WTC11 (cell line): ENCODE measurements at regions not wholly inside any gene's neighbourhood (a gene's known extent, or its start where the extent isn't known, plus 50 kb on each side); places are given as distances from the start of the nearest gene placed in this dataset.

Source experiments
- ATAC-seq: fragments of 200-7000 bp; cut with Tn5 transposase; 2 replicates; pipeline ENCODE4 v1.10.0; 2021; ENCODE audit warnings: mild to moderate bottlenecking, moderate library complexity
- CTCF ChIA-PET: fragments of 300-600 bp; sonication (Branson Sonifier 250); formaldehyde crosslinking; loops from one replicate; lab custom pipeline; 2021; ENCODE audit warnings: antibody characterized with exemption; lab: Charles Lee
- POLR2A ChIA-PET: fragments of 350-600 bp; sonication (Branson Sonifier 250); formaldehyde crosslinking; loops from one replicate; lab custom pipeline; 2021; ENCODE audit warnings: antibody characterized with exemption; lab: Charles Lee
- DNase-seq: peaks from one replicate; pipeline ENCODE4 v3.0.0; 2021; ENCODE audit warnings: low spot score
- H3K27ac Mint-ChIP-seq: 2 replicates; pipeline ENCODE4 v1.8.0; 2021; ENCODE audit warnings: mixed read lengths
- H3K27me3 Mint-ChIP-seq: 2 replicates; pipeline ENCODE4 v1.8.0; 2021; ENCODE audit warnings: low read depth, mild to moderate bottlenecking, moderate library complexity, mixed read lengths
- H3K36me3 Mint-ChIP-seq: 2 replicates; pipeline ENCODE4 v1.8.0; 2021; ENCODE audit warnings: mixed read lengths
- H3K4me1 Mint-ChIP-seq: 2 replicates; pipeline ENCODE4 v1.8.0; 2022; ENCODE audit warnings: mixed read lengths
- H3K4me3 Mint-ChIP-seq: 2 replicates; pipeline ENCODE4 v1.8.0; 2021; ENCODE audit warnings: mild to moderate bottlenecking, moderate library complexity, mixed read lengths
- H3K9me3 Mint-ChIP-seq: 2 replicates; pipeline ENCODE4 v1.8.0; 2021; ENCODE audit warnings: mixed read lengths
- AFF4 ChIP-seq: sonication (generic); formaldehyde crosslinking; IDR thresholded peaks from 2 replicates; pipeline ENCODE4 v1.8.1; 2023; ENCODE audit warnings: mild to moderate bottlenecking, missing genetic modification reagents, borderline replicate concordance
- AR ChIP-seq: fragments of 250-450 bp; sonication (Bioruptor Pico); IDR thresholded peaks from 2 replicates; pipeline ENCODE4 v1.9.0; 2021; ENCODE audit warnings: mild to moderate bottlenecking
- ATF1 ChIP-seq: sonication (generic); formaldehyde crosslinking; IDR thresholded peaks from 2 replicates; pipeline ENCODE4 v1.8.1; 2023; ENCODE audit warnings: mild to moderate bottlenecking, moderate library complexity, missing genetic modification reagents
- ATF6 ChIP-seq: sonication (generic); formaldehyde crosslinking; IDR thresholded peaks from 2 replicates; pipeline ENCODE4 v1.8.1; 2023; ENCODE audit warnings: mild to moderate bottlenecking, missing genetic modification reagents
- ELF4 ChIP-seq: sonication (generic); formaldehyde crosslinking; IDR thresholded peaks from 2 replicates; pipeline ENCODE4 v1.8.1; 2022; ENCODE audit warnings: low read depth, mild to moderate bottlenecking, moderate library complexity, missing genetic modification reagents
- GABPB1 ChIP-seq: sonication (generic); formaldehyde crosslinking; IDR thresholded peaks from 2 replicates; pipeline ENCODE4 v1.8.1; 2023; ENCODE audit warnings: mild to moderate bottlenecking, missing genetic modification reagents
- MAX ChIP-seq: sonication (generic); formaldehyde crosslinking; IDR thresholded peaks from 2 replicates; pipeline ENCODE4 v1.8.0; 2022; ENCODE audit warnings: mild to moderate bottlenecking, missing genetic modification reagents
- MXD4 ChIP-seq: fragments of 250-450 bp; sonication (Bioruptor Pico); IDR thresholded peaks from 2 replicates; pipeline ENCODE4 v1.8.0; 2021; ENCODE audit warnings: mild to moderate bottlenecking, moderate library complexity, borderline replicate concordance
- NFATC4 ChIP-seq: fragments of 250-450 bp; sonication (Bioruptor Pico); IDR thresholded peaks from 2 replicates; pipeline ENCODE4 v1.9.0; 2021; ENCODE audit warnings: mild to moderate bottlenecking
- NR1H2 ChIP-seq: sonication (generic); formaldehyde crosslinking; IDR thresholded peaks from 2 replicates; pipeline ENCODE4 v1.9.0; 2021; ENCODE audit warnings: mild to moderate bottlenecking, moderate library complexity, missing genetic modification reagents
- OVOL2 ChIP-seq: fragments of 250-450 bp; sonication (Bioruptor Pico); IDR thresholded peaks from 2 replicates; pipeline ENCODE4 v1.9.0; 2021; ENCODE audit warnings: mild to moderate bottlenecking, borderline replicate concordance
- TCF7 ChIP-seq: sonication (generic); formaldehyde crosslinking; IDR thresholded peaks from 2 replicates; pipeline ENCODE4 v1.8.0; 2022; ENCODE audit warnings: mild to moderate bottlenecking, low read depth, missing genetic modification reagents, moderate library complexity
- TP53 ChIP-seq: sonication (generic); formaldehyde crosslinking; IDR thresholded peaks from 2 replicates; pipeline ENCODE4 v1.8.1; 2023; ENCODE audit warnings: mild to moderate bottlenecking, missing genetic modification reagents
- USF2 ChIP-seq: sonication (generic); formaldehyde crosslinking; IDR thresholded peaks from 2 replicates; pipeline ENCODE4 v1.8.1; 2023; ENCODE audit warnings: mild to moderate bottlenecking, missing genetic modification reagents, moderate library complexity
- ZNF138 ChIP-seq: sonication (generic); formaldehyde crosslinking; conservative IDR thresholded peaks from 2 replicates; pipeline ENCODE4 v1.8.1; 2022; ENCODE audit warnings: mild to moderate bottlenecking, moderate library complexity, missing genetic modification reagents

GRCh38 chr14:28467611-28468010, 299.0 kb upstream of the FOXG1 start:
- POLR2A ChIA-PET, result no interaction called here
- DNase-seq (no peak), ATAC-seq (no peak)
- CTCF ChIA-PET, result interaction anchor here (0.7 to 1.5 kb wide), 3 partner anchors 9 to 140 kb away, joined by 3 to 4 read pairs (median 3); no protein-coding TSS in a partner anchor
- no peak overlapping the region for H3K4me3 Mint-ChIP-seq
- H3K36me3 Mint-ChIP-seq, result peaks cover 26% of the 10 kb centered on the region
- peaks cover 36% of the 10 kb centered on the region for H3K9me3 Mint-ChIP-seq
- no peaks in the 10 kb centered on the region for H3K27me3 Mint-ChIP-seq
- no peak overlapping the region for H3K27ac Mint-ChIP-seq
- TF ChIP-seq AFF4 (CRISPR knock-in tag), result no peak
- no peak for TF ChIP-seq TP53 (CRISPR knock-in tag)
- no peak for TF ChIP-seq ATF6 (CRISPR knock-in tag)
- TF ChIP-seq NFATC4 (CRISPR knock-in tag), result no peak
- no peak for TF ChIP-seq ATF1
- peaks cover 10% of the 10 kb centered on the region for H3K4me1 Mint-ChIP-seq

GRCh38 chr14:28468191-28469151, 298.1 kb upstream of the FOXG1 start:
- peaks cover 10% of the 10 kb centered on the region for H3K4me1 Mint-ChIP-seq
- peaks cover 26% of the 10 kb centered on the region for H3K36me3 Mint-ChIP-seq
- no peak overlapping the region for H3K4me3 Mint-ChIP-seq
- no peak for TF ChIP-seq GABPB1 (CRISPR knock-in tag)
- TF ChIP-seq USF2 (CRISPR knock-in tag), result no peak
- TF ChIP-seq ATF1, result no peak
- TF ChIP-seq OVOL2 (CRISPR knock-in tag), result no peak
- TF ChIP-seq AR (CRISPR knock-in tag), result no peak
- no peak for TF ChIP-seq NR1H2 (CRISPR knock-in tag)
- no peak for TF ChIP-seq MXD4 (CRISPR knock-in tag)
- TF ChIP-seq ZNF138 (CRISPR knock-in tag), result no peak
- TF ChIP-seq ELF4, result no peak
- no peak for TF ChIP-seq MAX (CRISPR knock-in tag)
- no peak for TF ChIP-seq TCF7 (CRISPR knock-in tag)
- no peaks in the 10 kb centered on the region for H3K27me3 Mint-ChIP-seq
- no peak overlapping the region for H3K27ac Mint-ChIP-seq
- ATAC-seq, result 0 out of 2 replicates have a peak, but pooled peaks have one; percentile 32
- peaks cover 36% of the 10 kb centered on the region for H3K9me3 Mint-ChIP-seq
- ChIA-PET POLR2A (no interaction called here), CTCF (no interaction called here)
- no peak for DNase-seq
